GM12878 (cell line): ENCODE measurements at regions not wholly inside any gene's neighbourhood (a gene's known extent, or its start where the extent isn't known, plus 50 kb on each side); places are given as distances from the start of the nearest gene placed in this dataset.

ENCODE experiments used
- ATAC-seq: fragments of 200-7000 bp; cut with Tn5 transposase; 3 replicates; pipeline ENCODE4 v1.9.1; 2020; ENCODE audit warnings: mild to moderate bottlenecking, moderate library complexity
- BruUV-seq: library from RNA; stranded (reverse); fragments of 400-500 nt; replicated peaks from 2 replicates; lab custom pipeline; 2021; lab: Mats Ljungman, UMichigan
- CTCF ChIA-PET: fragments of 300-600 bp; sonication (Branson Sonifier 250); formaldehyde crosslinking; extraction: SDS; loops from one replicate; lab custom pipeline; 2021; ENCODE audit warnings: inconsistent platforms; lab: Yijun Ruan, JAX
- POLR2A ChIA-PET: fragments of 350-600 bp; formaldehyde crosslinking; extraction: SDS; loops from one replicate; lab custom pipeline; 2021; ENCODE audit warnings: inconsistent platforms; lab: Charles Lee
- RAD21 ChIA-PET: fragments of 300-600 bp; sonication (Branson Sonifier 250); formaldehyde crosslinking; loops from one replicate; lab custom pipeline; 2023; ENCODE audit warnings: antibody characterized with exemption; ENCODE audit not compliant: unreplicated experiment; lab: Charles Lee
- SMC1A ChIA-PET: fragments of 300-600 bp; sonication (Branson Sonifier 250); formaldehyde crosslinking; loops from one replicate; lab custom pipeline; 2023; ENCODE audit not compliant: unreplicated experiment, uncharacterized antibody; lab: Charles Lee
- DNase-seq: peaks from one replicate; pipeline ENCODE4 v3.0.0-alpha.2; 2011; ENCODE audit warnings: low read depth, low spot score
- FAIRE-seq: peaks from 3 replicates; lab custom pipeline; 2011; peaks lifted over from hg19 to GRCh38; lab: Jason Lieb, UNC
- H2AFZ ChIP-seq: 2 replicates; pipeline ENCODE4 v1.6.0; 2011; ENCODE audit warnings: low read depth, low read length, control low read depth; ENCODE audit not compliant: control insufficient read depth
- H3K27ac ChIP-seq: 2 replicates; pipeline ENCODE4 v1.5.1; 2011; ENCODE audit warnings: control low read depth; ENCODE audit not compliant: control insufficient read depth, insufficient read depth
- H3K27me3 ChIP-seq, 2 experiments: replicated peaks in 1 of 2; 2 replicates each; pipeline versions ENCODE4 v1.6.0 to v1.6.1; 2011; ENCODE audit warnings: low read length in 1 of 2; ENCODE audit not compliant: control insufficient read depth in 2 of 2, insufficient read depth in 2 of 2
- H3K36me3 ChIP-seq, 2 experiments: 2 replicates each; pipeline ENCODE4 v1.5.1; 2011; ENCODE audit warnings: low read length in 1 of 2; ENCODE audit not compliant: control insufficient read depth in 2 of 2, insufficient read depth in 2 of 2
- H3K4me1 ChIP-seq: 2 replicates; pipeline ENCODE4 v1.6.1; 2011; ENCODE audit warnings: mild to moderate bottlenecking, low read length, moderate library complexity, mixed read lengths; ENCODE audit not compliant: control insufficient read depth, insufficient read depth
- H3K4me2 ChIP-seq: 2 replicates; pipeline ENCODE4 v1.6.0; 2011; ENCODE audit warnings: control low read depth; ENCODE audit not compliant: control insufficient read depth, insufficient read depth
- H3K4me3 ChIP-seq: fragments of 200-600 bp; sonication (generic); 2 replicates; pipeline ENCODE4 v1.5.1; 2016
- H3K79me2 ChIP-seq: 2 replicates; pipeline ENCODE4 v1.6.0; 2011; ENCODE audit warnings: low read length; ENCODE audit not compliant: control insufficient read depth, insufficient read depth
- H3K9ac ChIP-seq: 2 replicates; pipeline ENCODE4 v1.8.0; 2011; ENCODE audit warnings: low read length, control low read depth, mixed read lengths; ENCODE audit not compliant: control insufficient read depth, insufficient read depth
- H3K9me3 ChIP-seq: replicated peaks from 3 replicates; pipeline ENCODE4 v1.5.1; 2011; ENCODE audit warnings: mild to moderate bottlenecking, low read length; ENCODE audit not compliant: control insufficient read depth, insufficient read depth
- H4K20me1 ChIP-seq: 2 replicates; pipeline ENCODE4 v1.6.0; 2011; ENCODE audit not compliant: control insufficient read depth, insufficient read depth
- ASH2L ChIP-seq: fragments of 300-600, 200-600 bp; sonication (generic); IDR thresholded peaks from 2 replicates; pipeline ENCODE4 v1.6.1; 2017; ENCODE audit warnings: low read depth, mild to moderate bottlenecking, borderline replicate concordance
- BCLAF1 ChIP-seq: fragments of 450-650 bp; IDR thresholded peaks from 2 replicates; pipeline ENCODE4 v1.6.1; 2017; ENCODE audit warnings: antibody characterized with exemption, mild to moderate bottlenecking, moderate library complexity
- EZH2 ChIP-seq: IDR thresholded peaks from 2 replicates; pipeline ENCODE4 v1.6.1; 2012; ENCODE audit warnings: low read depth, mild to moderate bottlenecking, control low read depth, inconsistent platforms, low read length, borderline replicate concordance; ENCODE audit not compliant: control insufficient read depth
- NFYA ChIP-seq: IDR thresholded peaks from 2 replicates; pipeline ENCODE4 v1.6.1; 2011; ENCODE audit warnings: low read depth, mild to moderate bottlenecking, low read length, improper control_type of control experiment, borderline replicate concordance
- NFYB ChIP-seq: IDR thresholded peaks from 2 replicates; pipeline ENCODE4 v1.6.1; 2011; ENCODE audit warnings: low read depth, mild to moderate bottlenecking, low read length, improper control_type of control experiment, moderate library complexity; ENCODE audit not compliant: insufficient read depth
- WGBS: methylation state at CpG from one replicate; pipeline ENCODE4 v1.1.6; 2016; ENCODE audit warnings: low lambda C conversion rate; ENCODE audit not compliant: insufficient replicate concordance, insufficient coverage; ENCODE audit errors: missing lambda C conversion rate; 5-methylcytosine and 5-hydroxymethylcytosine counted together
- in situ Hi-C: fragments of 300-500 bp; cut with MboI; formaldehyde crosslinking; loops from 9 replicates; pipeline ENCODE4 v1.14.3; 2018; ENCODE audit warnings: mixed read lengths
- intact Hi-C: fragments of 100-400 bp; cut with micrococcal nuclease; formaldehyde crosslinking; loops from one replicate; pipeline ENCODE4 v1.14.2; 2022; ENCODE audit not compliant: unreplicated experiment

- FAIRE-seq: no peak
- in situ Hi-C loops: no loop called here
- BruUV-seq: no TSS peak
- H3K4me3 ChIP-seq: no peak overlapping the region
- intact Hi-C loops: no loop called here
- ChIA-PET SMC1A (no interaction called here), POLR2A (no interaction called here), CTCF (no interaction called here), RAD21 (no interaction called here)
- H3K4me2 ChIP-seq: no peak overlapping the region
- H3K79me2 ChIP-seq: no peaks in the 10 kb centered on the region
- no peaks in the 10 kb centered on the region for H4K20me1 ChIP-seq
- TF ChIP-seq ASH2L (no peak), EZH2 (no peak), NFYB (no peak), BCLAF1 (no peak), NFYA (no peak)
- 14% methylated on average over 3 of the region's 3 CpGs for WGBS
- H3K9me3 ChIP-seq: no peaks in the 10 kb centered on the region
- no peak overlapping the region for H3K9ac ChIP-seq
- no peak for DNase-seq
- H3K27ac ChIP-seq: no peak overlapping the region
- H3K36me3 ChIP-seq: no peaks in the 10 kb centered on the region
- no peaks in the 10 kb centered on the region for H3K27me3 ChIP-seq
- H2AFZ ChIP-seq: no peak overlapping the region
- no peaks in the 10 kb centered on the region for H3K4me1 ChIP-seq
- no peak for ATAC-seq
Measured at GRCh38 chr4:132737344-132737743, 411.8 kb upstream of the PCDH10 start.
